ENCODE measurements at regions not wholly inside any gene's neighbourhood (a gene's known extent, or its start where the extent isn't known, plus 50 kb on each side); places are given as distances from the start of the nearest gene placed in this dataset.

GRCh38 chr5:68381909-68382308, 166.4 kb downstream of the PIK3R1 start:
- peak; percentile 59 for ATAC-seq
- TF ChIP-seq EP300 (IDR thresholded peaks at IDR 0.05) = no peak
- TF ChIP-seq POLR2A (IDR thresholded peaks at IDR 0.05) = no peak
- TF ChIP-seq CTCF (IDR thresholded peaks at IDR 0.05) = no peak
- no peak for TF ChIP-seq POLR2AphosphoS5 (IDR thresholded peaks at IDR 0.05)
- no peaks in the 10 kb centered on the region for H3K27me3 ChIP-seq
- H3K9me3 ChIP-seq = no peaks in the 10 kb centered on the region
- no peaks in the 10 kb centered on the region for H3K4me1 ChIP-seq
- no peaks in the 10 kb centered on the region for H3K36me3 ChIP-seq
- 67 to 86% methylated on average over 3 of the region's 3 CpGs for WGBS, 2 donors (ENCODE audit: low coverage in 1 of 2)
- H3K4me3 ChIP-seq = no peak overlapping the region
- H3K27ac ChIP-seq = peak overlapping the region in 1 of 4 donors; percentile 17

- TF ChIP-seq CTCF (IDR thresholded peaks at IDR 0.05) = no peak
- TF ChIP-seq EP300 (IDR thresholded peaks at IDR 0.05) = no peak
- no peak for TF ChIP-seq POLR2AphosphoS5 (IDR thresholded peaks at IDR 0.05)
- no peak for TF ChIP-seq POLR2A (IDR thresholded peaks at IDR 0.05)
- Histone ChIP-seq H3K9me3 (no peaks in the 10 kb centered on the region), H3K27ac (no peak overlapping the region), H3K27me3 (no peaks in the 10 kb centered on the region), H3K4me3 (no peak overlapping the region), H3K4me1 (no peaks in the 10 kb centered on the region), H3K36me3 (no peaks in the 10 kb centered on the region)
- no peak for ATAC-seq
These were observed 167.1 kb downstream of the PIK3R1 start for GRCh38 chr5:68382640-68383039.

- Histone ChIP-seq H3K27me3 (no peaks in the 10 kb centered on the region), H3K27ac (no peak overlapping the region), H3K9me3 (no peaks in the 10 kb centered on the region), H3K4me1 (no peaks in the 10 kb centered on the region), H3K36me3 (no peaks in the 10 kb centered on the region), H3K4me3 (no peak overlapping the region)
- WGBS, 2 donors (ENCODE audit: low coverage in 1 of 2) = 69 to 72% methylated on average over 2 of the region's 2 CpGs
- no peak for ATAC-seq
- TF ChIP-seq EP300 (IDR thresholded peaks at IDR 0.05) = no peak
- no peak for TF ChIP-seq CTCF (IDR thresholded peaks at IDR 0.05)
- TF ChIP-seq POLR2A (IDR thresholded peaks at IDR 0.05) = no peak
- TF ChIP-seq POLR2AphosphoS5 (IDR thresholded peaks at IDR 0.05) = no peak
These were observed 168.3 kb downstream of the PIK3R1 start for GRCh38 chr5:68383888-68384310.

GRCh38 chr5:68384936-68385594, 169.5 kb downstream of the PIK3R1 start:
- no peak overlapping the region for H3K27ac ChIP-seq
- no peak for ATAC-seq
- no peaks in the 10 kb centered on the region for H3K9me3 ChIP-seq
- WGBS, 2 donors (ENCODE audit: low coverage in 1 of 2) = 83 to 100% methylated on average over 1 of the region's 2 CpGs
- no peaks in the 10 kb centered on the region for H3K4me1 ChIP-seq
- no peaks in the 10 kb centered on the region for H3K27me3 ChIP-seq
- H3K4me3 ChIP-seq = no peak overlapping the region
- no peak for TF ChIP-seq CTCF (IDR thresholded peaks at IDR 0.05)
- no peak for TF ChIP-seq EP300 (IDR thresholded peaks at IDR 0.05)
- no peak for TF ChIP-seq POLR2AphosphoS5 (IDR thresholded peaks at IDR 0.05)
- no peak for TF ChIP-seq POLR2A (IDR thresholded peaks at IDR 0.05)
- H3K36me3 ChIP-seq = no peaks in the 10 kb centered on the region

GRCh38 chr5:68385936-68386335, 170.4 kb downstream of the PIK3R1 start:
- no peaks in the 10 kb centered on the region for H3K4me1 ChIP-seq
- TF ChIP-seq CTCF (IDR thresholded peaks at IDR 0.05) (no peak), POLR2AphosphoS5 (IDR thresholded peaks at IDR 0.05) (no peak), EP300 (IDR thresholded peaks at IDR 0.05) (no peak), POLR2A (IDR thresholded peaks at IDR 0.05) (no peak)
- no peaks in the 10 kb centered on the region for H3K36me3 ChIP-seq
- H3K9me3 ChIP-seq = no peaks in the 10 kb centered on the region
- 100% methylated on average over 1 of the region's 2 CpGs; no CpG with 5 or more reads in 1 of the 2 donors for WGBS, 2 donors (ENCODE audit: low coverage in 1 of 2)
- ATAC-seq = no peak
- H3K4me3 ChIP-seq = no peak overlapping the region
- no peak overlapping the region for H3K27ac ChIP-seq
- H3K27me3 ChIP-seq = no peaks in the 10 kb centered on the region

All from gastroesophageal sphincter (tissue), 4 donors.